NCI-H1417 (cell line): ENCODE measurements at regions not wholly inside any gene's neighbourhood (a gene's known extent, or its start where the extent isn't known, plus 50 kb on each side); places are given as distances from the start of the nearest gene placed in this dataset.
"Not testable (repeated sequence)": the region's sequence is repeated elsewhere in the genome, so short reads cannot be mapped to it uniquely, and the experiment has no call there.

ENCODE experiments used
- DNase-seq, 3 experiments: peaks; one replicate each; lab custom pipeline; 2025; lab: John Stamatoyannopoulos, UW

DNA sequence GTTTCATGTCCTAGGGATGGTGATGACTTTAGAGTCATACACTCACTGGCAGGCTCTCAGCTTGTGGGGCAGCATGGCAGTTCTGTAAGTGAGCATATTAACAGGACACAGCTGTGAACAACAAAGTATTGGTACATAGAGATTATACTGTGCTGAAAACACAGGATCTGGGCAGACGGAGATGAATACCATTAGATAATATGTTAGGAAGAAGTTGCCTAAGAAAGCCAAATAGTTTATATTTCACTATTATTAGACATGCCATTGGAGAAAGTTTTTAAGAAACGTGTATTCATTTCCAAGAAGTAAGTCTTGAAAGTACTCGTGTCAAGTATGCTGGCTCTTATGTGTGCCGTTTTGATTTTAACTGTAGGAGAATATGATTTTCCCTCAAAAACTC is 274.5 kb downstream of the INHBA start:
- DNase-seq = no peak

DNA sequence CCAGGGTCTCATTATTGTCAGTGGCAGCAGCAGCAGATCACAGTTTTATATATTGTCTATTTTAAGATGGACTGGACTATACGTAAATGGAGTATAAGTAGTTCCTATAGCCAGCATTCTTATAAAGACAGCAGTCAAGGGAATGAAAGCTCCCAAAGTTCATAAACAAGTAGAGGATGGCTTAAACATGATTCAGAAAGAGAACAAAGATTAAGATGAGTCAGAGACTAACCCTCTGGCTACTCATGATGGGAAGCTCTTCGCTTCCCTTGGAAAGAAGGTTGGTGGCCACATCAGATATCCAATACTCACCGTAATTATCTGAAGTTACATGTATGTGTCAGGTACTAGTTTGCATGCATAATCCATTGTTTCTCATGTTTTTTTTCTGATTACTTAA is 277.0 kb downstream of the INHBA start:
- no peak for DNase-seq

DNA sequence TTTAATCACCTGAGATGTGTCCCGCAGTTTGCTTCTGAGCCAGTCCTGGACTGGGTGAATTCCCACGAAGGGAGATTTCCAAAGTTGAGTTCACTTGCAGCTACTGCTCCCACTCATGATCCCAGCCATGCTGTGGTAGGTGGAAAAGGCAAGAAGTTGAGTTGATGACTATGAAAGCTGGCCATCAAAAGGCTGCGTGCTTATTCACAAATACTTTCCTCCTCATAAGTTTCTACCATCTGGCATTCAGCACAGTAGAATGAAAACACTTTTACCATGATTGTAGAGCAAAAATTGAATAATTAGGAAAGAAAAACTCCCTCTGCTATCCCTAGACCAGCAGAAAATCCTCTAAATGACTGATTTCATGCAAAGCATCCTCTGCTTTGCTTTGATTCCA is 281.8 kb downstream of the INHBA start:
- DNase-seq = no peak

DNA sequence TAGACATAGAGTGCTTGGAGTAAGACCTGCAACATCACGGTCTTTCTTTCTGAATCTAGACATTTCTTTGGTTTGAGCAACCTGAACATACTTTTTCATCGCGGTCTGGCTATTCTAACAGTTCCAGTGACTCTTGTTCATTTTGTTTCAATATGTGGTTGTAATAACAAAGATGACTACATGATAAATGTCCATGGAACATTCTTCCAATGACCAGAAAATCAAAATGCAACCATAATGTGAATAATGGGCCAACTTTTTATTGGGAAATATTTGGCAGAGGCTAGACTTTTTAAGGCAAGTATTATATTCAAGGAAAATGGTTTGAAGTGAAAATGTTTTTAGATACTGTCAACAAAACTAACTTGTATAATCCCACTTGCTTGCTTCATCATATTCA is 282.5 kb downstream of the INHBA start:
- no peak for DNase-seq

DNA sequence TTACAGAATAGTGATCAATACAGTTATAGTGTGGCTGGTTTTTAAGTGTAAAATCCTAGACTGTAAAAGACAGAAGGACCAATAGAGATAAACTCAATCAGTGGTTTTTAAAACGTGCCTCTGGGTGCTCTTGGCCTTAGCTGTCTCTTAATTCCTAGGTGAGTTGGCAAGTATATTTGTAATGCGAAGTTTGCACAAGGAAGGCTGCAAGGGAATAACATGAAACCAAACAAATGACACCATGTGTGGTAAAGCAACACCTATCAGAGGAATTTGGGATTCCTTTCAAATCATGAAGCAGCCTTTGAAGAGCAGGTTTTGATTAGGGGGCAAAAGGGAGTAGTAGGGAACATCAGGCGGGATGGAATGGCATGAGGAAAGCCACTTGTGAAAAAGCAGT is 284.6 kb downstream of the INHBA start:
- DNase-seq = no peak

DNA sequence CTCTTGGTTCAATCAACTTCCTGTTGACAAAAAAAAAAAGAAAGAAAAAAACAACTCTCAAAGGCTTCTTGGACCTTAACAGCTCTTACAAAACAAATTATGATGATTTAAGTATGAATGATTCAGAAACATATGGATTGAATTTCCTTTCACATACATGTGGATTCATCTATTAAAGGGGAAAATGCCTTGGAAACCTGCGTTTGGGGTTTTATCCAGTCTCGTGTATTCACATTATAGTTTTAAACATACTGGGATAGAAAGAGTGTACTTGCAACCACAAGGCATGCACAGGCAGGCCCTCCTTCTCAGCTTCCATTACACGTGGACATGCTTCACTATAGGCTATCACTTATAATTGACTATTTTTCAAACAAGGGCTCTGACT is 286.7 kb downstream of the INHBA start:
- no peak for DNase-seq

DNA sequence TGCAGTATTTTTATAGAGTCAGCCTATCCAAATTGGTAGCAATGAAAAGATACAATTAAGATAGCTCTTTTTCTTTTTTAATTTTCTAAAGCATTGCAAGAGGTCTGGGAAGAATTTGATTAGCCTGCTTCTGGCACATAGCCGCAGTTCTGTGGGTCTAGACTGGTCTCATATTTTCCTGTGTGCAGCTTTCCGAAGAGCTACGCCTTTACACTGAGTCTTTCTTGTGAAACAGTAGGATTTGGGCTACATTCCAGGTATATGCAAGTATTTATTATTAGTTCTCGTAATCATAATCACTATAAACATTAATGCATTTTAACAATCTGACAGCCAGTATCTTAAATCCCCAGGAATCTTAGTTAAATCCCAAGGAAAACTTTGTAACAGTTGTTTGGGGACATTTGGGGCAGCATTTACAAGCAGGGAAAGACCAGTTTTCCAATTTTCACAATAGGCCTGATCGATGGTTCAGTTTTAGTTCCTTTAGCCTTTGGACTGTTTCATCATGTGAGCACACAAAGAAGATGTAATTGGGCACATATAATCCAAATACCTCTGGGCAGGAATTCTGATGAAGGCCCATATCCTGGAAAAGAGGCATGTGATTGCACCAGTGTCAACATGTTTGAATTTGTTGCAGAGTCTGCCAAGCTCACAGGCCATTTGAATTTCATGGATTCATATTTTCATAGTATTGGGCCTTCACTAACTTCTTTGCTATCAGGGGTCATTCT is 287.3 kb downstream of the INHBA start:
- DNase-seq = no peak

DNA sequence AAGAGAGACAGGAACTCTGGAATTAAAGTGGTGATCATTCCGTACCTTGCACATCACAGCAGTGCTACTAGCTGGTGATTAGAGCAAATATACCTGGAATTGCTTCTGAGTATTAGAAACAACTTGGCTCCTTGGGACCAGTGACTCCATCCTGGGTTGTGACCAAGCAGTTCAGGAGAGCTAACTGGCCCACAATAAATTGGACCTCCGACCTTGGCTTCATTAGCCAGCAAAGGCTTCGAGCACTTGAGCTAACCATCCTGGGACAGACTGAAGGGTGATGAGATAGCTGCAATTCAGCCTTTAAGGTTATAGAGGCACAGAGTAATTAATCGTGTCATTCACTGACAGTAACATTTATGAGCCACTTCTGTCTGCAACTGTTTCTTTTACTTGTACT is 287.8 kb downstream of the INHBA start:
- no peak for DNase-seq

DNA sequence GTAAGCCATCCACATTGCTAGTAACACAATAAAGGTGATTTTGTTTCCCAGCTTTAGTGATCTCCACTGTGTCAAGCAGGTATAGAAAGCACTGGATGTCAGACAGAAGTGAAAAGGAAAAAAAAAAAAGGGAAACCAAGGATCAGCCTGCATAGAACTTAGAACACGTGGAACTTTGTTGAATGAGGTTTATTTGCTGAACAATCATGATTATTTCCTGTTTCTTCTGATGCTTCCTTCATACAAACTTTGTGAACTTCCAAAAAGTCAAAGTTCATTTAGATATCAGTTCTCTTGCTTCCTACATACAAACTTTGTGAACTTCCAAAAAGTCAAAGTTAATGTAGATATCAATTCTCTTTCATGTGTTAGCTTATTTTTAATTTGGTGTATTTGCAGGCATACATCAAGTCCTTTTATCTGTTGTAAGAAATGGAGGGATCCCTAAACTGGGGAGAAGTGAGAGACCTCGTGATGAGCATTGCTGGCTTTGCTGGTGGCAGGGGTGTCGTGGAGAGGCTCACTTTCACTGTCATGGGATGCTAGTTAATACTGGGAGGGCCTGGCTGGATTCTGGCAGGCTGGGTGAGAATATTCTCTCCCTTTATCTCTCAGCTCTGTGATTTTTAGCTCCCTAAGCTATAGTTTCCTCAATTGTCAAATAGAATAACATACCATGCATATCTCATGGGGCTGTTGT is 298.4 kb downstream of the INHBA start:
- no peak for DNase-seq

DNA sequence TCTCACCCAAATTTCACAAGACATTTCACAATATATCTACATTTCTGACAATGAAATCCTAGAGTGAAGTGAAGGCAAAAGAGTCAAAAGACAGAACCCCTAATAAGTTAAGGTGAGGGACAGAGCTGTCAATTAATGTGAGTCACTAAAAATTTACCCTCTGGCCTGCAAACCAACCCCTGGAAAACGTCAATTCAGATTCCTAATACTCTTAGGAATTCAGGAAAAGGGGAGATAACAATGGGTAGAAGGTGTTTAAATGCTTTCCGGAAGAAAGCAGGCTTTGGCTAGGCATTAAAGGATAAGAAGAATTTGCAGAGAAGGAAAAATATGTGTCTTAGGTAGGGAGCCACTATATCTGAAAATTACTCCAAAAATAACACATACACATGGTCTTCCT is 299.6 kb downstream of the INHBA start:
- DNase-seq = no peak

DNA sequence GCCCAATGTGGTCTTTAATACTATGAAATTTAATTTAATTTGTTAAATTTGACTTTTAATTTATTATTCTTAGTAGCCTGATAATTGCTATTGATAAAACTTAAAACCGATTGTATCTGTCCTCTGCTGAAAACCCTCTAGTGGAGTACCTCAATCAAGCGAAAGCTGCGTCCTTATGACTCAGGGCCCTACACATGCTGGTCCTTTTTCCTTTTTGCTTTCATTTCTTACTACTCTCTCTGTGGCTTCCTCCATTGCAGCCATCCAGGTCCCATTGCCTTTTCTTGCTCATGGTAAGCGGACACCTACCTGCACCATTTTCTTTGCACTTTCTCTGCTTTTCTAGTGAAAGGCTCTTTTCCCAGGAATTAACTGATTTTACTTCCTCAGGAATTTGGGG is 301.1 kb downstream of the INHBA start:
- no peak for DNase-seq

DNA sequence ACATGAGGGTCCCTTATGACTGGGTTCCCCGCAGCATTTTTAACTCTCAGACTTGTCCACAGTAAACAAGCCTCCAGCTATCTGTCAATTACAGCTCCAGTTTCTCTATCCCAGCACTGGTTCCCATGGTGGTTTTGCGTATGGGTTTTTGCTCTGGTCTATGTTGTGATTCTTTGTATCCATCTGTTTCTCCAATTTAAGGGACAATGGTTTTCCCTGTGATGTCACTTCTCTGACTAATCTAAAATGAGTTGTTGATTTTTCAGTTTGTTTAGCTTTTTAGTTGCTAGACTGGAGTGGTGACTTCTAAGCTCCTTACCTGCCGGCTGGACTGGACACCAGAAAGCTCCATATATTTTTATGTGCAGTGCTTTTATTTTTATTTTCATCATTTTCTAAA is 303.7 kb downstream of the INHBA start:
- DNase-seq = no peak

DNA sequence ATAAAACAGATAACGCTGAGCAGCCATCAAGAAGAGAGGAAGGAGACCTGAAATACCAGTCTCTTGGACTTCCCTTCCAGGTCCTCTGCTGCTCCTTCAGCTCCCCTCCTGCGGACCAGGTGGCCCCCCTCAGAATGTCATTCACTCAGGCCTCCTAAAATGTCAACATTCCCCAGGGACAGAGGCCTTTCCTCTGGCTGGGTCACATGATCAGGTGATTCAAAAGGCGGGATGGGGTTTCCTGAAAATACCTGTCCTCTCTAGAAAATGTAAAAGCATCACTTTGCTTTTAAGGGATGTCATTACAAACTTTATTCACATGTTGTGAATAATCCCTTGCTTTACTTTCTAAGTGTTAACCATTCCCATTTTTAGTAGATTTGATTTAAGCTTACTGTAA is 311.1 kb downstream of the INHBA start:
- no peak for DNase-seq

DNA sequence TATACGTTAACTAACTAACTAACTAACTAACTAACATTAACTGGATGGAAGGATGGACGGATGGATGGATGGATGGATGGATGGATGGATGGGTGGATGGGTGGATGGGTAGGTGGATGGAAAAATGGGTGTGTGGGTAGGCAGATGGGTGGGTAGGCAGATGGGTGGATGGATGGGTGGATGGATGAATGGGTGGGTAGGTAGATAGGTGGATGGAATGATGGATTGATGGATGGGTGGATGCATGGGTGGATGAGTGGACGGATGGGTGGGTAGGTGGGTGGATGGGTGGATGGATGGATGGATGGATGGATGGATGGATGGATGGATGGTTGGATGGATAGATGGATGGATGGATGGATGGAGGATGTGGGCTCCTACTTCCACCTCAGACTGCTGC is 314.0 kb downstream of the INHBA start:
- not testable (repeated sequence) for DNase-seq

DNA sequence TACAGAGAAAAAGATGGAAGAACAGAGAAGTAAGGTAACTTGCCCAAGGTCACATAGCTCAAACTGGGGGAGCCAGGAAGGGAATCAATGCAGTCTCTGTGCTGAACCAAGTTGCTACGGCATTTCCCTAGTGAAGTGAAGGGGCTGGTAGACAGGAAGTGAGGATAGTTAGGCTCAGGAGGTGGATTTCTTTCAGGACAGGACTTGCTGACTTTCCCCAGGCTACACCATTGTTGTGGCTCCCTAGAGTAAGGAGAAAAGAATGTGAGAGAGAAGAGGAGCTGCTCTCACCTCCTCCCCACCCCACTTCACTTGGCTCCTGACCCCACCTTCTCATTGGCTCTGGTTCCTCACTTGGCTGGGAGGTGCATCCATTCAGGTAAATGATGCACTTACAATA is 316.9 kb downstream of the INHBA start:
- DNase-seq = no peak

DNA sequence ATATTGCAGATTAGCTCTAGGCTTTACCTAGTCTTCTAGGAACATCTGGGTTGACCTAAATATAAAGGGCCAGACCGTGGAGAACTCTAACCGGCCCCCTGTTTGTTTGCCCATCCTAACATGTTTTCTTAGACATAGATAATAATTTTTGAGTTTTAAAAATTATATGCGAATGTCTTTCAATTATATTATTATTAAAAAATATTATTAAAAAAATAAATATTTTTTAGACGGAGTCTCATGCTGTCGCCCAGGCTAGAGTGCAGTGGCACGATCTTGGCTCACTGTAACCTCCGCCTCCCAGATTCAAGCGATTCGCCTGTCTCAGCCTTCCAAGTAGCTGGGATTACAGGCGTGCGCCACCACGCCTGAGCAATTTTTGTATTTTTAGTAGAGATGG is 318.5 kb downstream of the INHBA start:
- no peak for DNase-seq

DNA sequence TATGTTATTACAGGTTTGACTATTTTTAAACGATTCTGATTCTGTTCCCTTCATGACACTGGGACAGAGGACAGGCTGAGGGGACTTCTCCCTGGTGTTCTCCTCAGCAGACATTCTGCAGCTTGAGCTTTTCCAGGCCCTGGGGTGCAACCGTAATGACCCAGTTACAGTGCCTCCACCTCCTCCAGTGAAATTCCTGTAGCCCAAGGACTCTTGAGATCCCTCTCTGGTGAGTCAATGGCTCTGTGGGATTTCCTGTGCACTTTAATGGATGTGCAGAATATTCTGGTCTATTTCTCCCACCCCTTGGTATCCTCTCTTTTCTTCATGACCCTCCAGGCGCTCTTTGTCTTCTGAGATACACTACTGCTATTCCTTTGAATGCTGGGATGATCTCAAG is 319.3 kb downstream of the INHBA start:
- DNase-seq = no peak

DNA sequence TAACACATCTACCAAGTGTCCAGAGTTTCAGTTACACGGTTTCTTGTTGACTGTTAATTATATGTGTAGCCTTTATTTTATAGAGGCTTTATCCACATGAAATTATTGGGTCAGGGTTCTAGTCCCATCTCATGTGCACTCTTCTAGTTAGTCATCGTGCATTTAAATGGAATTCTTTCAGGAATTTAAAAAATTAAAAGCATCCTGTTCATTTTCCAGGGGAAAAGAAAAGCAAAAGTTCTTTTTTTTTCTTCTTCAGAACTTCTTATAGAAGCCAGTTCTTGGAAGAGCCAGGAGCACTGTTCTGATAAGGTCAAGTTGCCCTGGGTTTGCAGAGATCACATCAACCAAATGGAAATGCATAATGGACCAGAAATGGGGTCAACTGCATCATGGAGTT is 324.7 kb downstream of the INHBA start:
- DNase-seq = no peak

DNA sequence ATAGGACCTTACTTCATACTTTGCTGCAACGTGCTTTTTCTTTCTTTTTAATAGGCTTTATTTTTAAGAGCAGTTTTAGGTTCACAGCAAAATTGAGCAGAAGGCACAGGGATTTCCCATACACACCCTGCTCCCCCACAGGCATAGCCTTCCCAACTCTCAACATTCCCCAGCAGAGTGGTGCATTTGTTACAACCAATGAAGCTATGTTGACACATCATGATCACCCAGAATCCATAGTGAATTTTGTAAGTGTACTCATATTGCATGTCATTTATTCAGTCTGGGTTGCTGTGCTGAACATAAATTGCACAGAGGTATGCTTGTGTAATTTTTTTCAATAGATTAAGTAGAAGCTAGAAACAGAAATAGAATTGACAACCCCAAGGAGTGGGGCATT is 327.3 kb downstream of the INHBA start:
- no peak for DNase-seq

DNA sequence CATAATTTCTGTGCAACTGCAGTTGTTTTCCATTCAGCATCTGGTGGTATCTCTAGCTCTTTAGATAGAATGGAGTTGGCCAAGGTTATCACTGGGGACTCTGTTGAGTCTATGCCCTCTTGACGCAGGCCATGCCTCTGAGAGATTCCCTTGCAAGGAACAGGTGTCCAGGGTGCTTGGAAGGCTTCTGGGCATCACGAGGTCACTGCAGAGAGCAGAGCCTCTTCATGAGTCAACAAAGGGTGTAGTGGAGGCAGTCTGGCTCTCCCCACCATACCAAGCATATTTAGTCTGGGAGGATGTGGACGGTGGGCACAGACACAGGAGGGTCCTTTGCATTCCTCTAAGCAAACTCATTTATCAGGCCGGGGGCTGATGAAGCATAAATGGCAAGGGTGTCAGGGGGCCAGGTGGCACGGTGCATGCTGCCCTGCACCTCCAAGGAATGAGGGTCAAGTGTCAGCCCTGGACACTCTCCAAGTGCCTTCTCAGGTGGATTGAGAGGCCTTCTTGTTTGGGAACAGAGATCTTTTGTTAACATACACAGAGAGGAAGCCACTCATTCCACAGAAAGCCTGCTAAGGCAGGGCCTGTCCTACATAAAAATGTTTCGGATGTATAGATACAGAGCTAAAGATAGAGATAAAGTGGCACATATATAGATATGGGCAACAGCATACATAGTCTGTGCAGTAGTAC is 328.6 kb downstream of the INHBA start:
- DNase-seq = no peak

DNA sequence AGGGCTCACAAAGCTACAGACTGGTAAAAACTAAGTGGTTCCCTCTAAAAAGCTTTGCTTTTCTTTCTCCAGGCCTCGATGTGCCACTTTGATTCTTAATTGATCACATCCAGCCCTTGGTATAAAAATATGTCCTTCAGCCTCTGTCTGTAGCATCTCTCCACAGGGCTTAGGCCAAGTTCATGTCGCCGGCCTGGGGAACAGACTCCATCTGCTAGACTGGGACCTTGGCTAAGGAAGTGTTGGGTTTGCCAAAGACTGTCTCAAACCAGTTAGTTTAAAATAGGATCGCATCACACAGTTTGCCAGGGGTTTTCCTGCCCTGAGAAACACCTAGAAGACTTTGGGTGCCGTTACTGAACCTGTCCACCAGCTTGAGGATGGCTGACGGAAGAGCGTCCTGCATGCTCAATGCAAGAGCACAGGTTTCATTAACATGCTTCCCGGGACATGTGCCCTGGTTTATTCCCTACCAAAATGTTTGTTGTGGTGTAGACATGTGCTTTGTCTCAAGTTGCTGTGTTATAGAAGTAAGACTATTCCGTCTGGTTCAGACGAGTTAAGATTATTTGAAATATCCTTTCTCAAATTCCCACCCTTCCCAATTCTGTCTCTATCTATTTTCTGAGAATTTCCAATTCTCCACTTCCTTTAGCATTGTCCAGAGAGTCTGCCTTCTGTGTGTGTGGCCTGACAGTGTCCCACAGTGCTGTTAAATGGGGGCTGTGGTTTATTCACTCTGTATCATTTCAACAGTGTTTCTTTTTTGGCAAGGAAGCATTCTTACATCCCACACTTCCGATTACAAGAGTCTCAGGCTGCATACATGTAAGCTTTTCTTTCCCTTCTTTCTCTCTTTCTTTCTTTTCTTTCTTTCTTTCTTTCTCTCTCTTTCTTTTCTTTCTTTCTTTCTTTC is 334.7 kb downstream of the INHBA start:
- DNase-seq = no peak

DNA sequence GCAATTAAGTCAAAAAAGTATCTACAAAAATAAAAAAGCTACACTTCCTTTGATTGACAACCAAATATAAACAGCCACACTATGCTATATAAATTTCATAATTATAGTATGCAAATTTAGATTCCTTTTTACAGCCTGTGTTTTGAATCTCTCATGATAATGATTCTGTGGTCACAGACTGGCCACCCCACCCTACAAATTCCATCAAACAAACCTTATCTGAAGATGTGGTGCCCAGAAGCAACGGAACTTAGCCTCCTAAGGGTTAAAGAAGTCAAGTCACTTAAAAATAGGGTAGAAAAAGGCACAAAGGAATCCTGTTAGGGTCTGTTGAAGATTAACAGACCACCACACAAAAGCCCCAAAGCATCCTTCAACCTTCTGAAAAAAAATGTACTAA is 351.8 kb downstream of the INHBA start:
- DNase-seq = no peak
